ENCODE measurements at regions not wholly inside any gene's neighbourhood (a gene's known extent, or its start where the extent isn't known, plus 50 kb on each side); places are given as distances from the start of the nearest gene placed in this dataset.
A peak's percentile ranks its signal among the peaks of the same experiment; 100 is the strongest.

GRCh38 chr6:82646231-82646615, 282.6 kb downstream of the TPBG start:
- DNase-seq (ENCODE audit: low read depth) = no peak

GRCh38 chr6:82651845-82652335, 288.3 kb downstream of the TPBG start:
- no peak for DNase-seq (ENCODE audit: low read depth)

GRCh38 chr6:82679232-82679631, 315.6 kb downstream of the TPBG start:
- DNase-seq (ENCODE audit: low read depth) = no peak

- no peak for DNase-seq (ENCODE audit: low read depth)
These were observed 316.6 kb downstream of the TPBG start for GRCh38 chr6:82680192-82680591.

GRCh38 chr6:82681119-82681714, 317.6 kb downstream of the TPBG start:
- no peak for DNase-seq (ENCODE audit: low read depth)

- DNase-seq (ENCODE audit: low read depth) = no peak
These were observed 323.1 kb downstream of the TPBG start for GRCh38 chr6:82686719-82687118.

GRCh38 chr6:82687855-82688254, 324.2 kb downstream of the TPBG start:
- no peak for DNase-seq (ENCODE audit: low read depth)

GRCh38 chr6:82690283-82690682, 326.7 kb downstream of the TPBG start:
- DNase-seq (ENCODE audit: low read depth) = no peak

- DNase-seq (ENCODE audit: low read depth) = no peak
These were observed 328.4 kb downstream of the TPBG start for GRCh38 chr6:82691997-82692396.

- DNase-seq (ENCODE audit: low read depth) = no peak
These were observed 329.5 kb downstream of the TPBG start for GRCh38 chr6:82693094-82693493.

GRCh38 chr6:82701341-82701740, 337.7 kb downstream of the TPBG start:
- DNase-seq (ENCODE audit: low read depth) = no peak

- DNase-seq (ENCODE audit: low read depth) = no peak
These were observed 339.0 kb downstream of the TPBG start for GRCh38 chr6:82702574-82702973.

- DNase-seq (ENCODE audit: low read depth) = no peak
These were observed 339.6 kb downstream of the TPBG start for GRCh38 chr6:82703230-82703629.

GRCh38 chr6:82704045-82704444, 340.4 kb downstream of the TPBG start:
- DNase-seq (ENCODE audit: low read depth) = no peak

- no peak for DNase-seq (ENCODE audit: low read depth)
These were observed 342.0 kb downstream of the TPBG start for GRCh38 chr6:82705579-82705978.

- DNase-seq (ENCODE audit: low read depth) = no peak
These were observed 347.6 kb downstream of the TPBG start for GRCh38 chr6:82711105-82711827.

- peak; percentile 48 for DNase-seq (ENCODE audit: low read depth)
These were observed 348.4 kb downstream of the TPBG start for GRCh38 chr6:82711971-82712370.

- no peak for DNase-seq (ENCODE audit: low read depth)
These were observed 348.8 kb downstream of the TPBG start for GRCh38 chr6:82712389-82712788.

GRCh38 chr6:82712826-82713225, 349.2 kb downstream of the TPBG start:
- DNase-seq (ENCODE audit: low read depth) = no peak

- no peak for DNase-seq (ENCODE audit: low read depth)
These were observed 344.6 kb downstream of the UBE3D start for GRCh38 chr6:82720992-82721391.

GRCh38 chr6:82735790-82736189, 329.9 kb downstream of the UBE3D start:
- DNase-seq (ENCODE audit: low read depth) = no peak

GRCh38 chr6:82737965-82738364, 327.7 kb downstream of the UBE3D start:
- DNase-seq (ENCODE audit: low read depth) = no peak

- DNase-seq (ENCODE audit: low read depth) = no peak
These were observed 326.9 kb downstream of the UBE3D start for GRCh38 chr6:82738773-82739172.

- DNase-seq (ENCODE audit: low read depth) = no peak
These were observed 326.3 kb downstream of the UBE3D start for GRCh38 chr6:82739303-82739702.

All from GM04504 (cell line).